ENCODE measurements at regions not wholly inside any gene's neighbourhood (a gene's known extent, or its start where the extent isn't known, plus 50 kb on each side); places are given as distances from the start of the nearest gene placed in this dataset.

DNA sequence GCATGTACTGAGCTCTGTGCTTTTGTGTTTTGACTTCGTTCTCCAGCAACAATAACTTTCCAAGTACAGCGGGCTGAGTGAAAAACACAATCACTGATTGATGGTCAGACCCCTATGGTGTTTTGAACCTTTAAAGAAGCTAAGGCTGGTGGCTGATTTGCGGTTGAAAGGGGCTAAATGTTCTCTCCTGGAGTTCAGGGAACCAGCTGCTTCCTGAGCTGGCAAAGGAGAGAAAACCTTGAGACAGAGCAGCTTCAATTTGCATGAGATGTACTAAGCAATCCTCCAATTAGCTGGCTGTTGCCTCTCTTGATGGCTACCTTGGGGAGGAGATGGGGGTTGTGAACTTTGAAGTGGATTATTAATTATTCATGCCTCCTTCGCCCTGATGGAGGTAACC lies 546.7 kb upstream of the SEL1L start:
- no peak overlapping the region for H3K27ac ChIP-seq (ENCODE audit: low read depth, low read length, poor library complexity, severe bottlenecking)
- no peaks in the 10 kb centered on the region for H3K27me3 ChIP-seq (ENCODE audit: insufficient read depth, low read length)
- no peaks in the 10 kb centered on the region for H3F3A ChIP-seq (ENCODE audit: insufficient read depth, low read length)
- no peak overlapping the region for H3K4me2 ChIP-seq (ENCODE audit: low read length)
- H3K9me2 ChIP-seq (ENCODE audit: low read depth, low read length) = no peaks in the 10 kb centered on the region
- no peaks in the 10 kb centered on the region for H3K79me2 ChIP-seq (ENCODE audit: insufficient read depth, low read length)
- H3K9me3 ChIP-seq (ENCODE audit: low read length) = no peaks in the 10 kb centered on the region
- no peak overlapping the region for H3K4me3 ChIP-seq (ENCODE audit: low read depth, low read length, poor library complexity, severe bottlenecking)
- H4K20me1 ChIP-seq (ENCODE audit: insufficient read depth, low read length) = no peaks in the 10 kb centered on the region
- H3K9ac ChIP-seq (ENCODE audit: low read length) = no peak overlapping the region
- no peaks in the 10 kb centered on the region for H3K4me1 ChIP-seq (ENCODE audit: insufficient read depth, low read length, severe bottlenecking)
- no peaks in the 10 kb centered on the region for H3K36me3 ChIP-seq (ENCODE audit: insufficient read depth, low read length)
- H2AFZ ChIP-seq (ENCODE audit: low read length) = no peak overlapping the region
- TF ChIP-seq EZH2 (IDR thresholded peaks at IDR 0.05; ENCODE audit: borderline replicate concordance, low read length) = no peak
- TF ChIP-seq, protein P1, sequence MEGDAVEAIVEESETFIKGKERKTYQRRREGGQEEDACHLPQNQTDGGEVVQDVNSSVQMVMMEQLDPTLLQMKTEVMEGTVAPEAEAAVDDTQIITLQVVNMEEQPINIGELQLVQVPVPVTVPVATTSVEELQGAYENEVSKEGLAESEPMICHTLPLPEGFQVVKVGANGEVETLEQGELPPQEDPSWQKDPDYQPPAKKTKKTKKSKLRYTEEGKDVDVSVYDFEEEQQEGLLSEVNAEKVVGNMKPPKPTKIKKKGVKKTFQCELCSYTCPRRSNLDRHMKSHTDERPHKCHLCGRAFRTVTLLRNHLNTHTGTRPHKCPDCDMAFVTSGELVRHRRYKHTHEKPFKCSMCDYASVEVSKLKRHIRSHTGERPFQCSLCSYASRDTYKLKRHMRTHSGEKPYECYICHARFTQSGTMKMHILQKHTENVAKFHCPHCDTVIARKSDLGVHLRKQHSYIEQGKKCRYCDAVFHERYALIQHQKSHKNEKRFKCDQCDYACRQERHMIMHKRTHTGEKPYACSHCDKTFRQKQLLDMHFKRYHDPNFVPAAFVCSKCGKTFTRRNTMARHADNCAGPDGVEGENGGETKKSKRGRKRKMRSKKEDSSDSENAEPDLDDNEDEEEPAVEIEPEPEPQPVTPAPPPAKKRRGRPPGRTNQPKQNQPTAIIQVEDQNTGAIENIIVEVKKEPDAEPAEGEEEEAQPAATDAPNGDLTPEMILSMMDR (IDR thresholded peaks at IDR 0.05; ENCODE audit: low read length) = no peak

DNA sequence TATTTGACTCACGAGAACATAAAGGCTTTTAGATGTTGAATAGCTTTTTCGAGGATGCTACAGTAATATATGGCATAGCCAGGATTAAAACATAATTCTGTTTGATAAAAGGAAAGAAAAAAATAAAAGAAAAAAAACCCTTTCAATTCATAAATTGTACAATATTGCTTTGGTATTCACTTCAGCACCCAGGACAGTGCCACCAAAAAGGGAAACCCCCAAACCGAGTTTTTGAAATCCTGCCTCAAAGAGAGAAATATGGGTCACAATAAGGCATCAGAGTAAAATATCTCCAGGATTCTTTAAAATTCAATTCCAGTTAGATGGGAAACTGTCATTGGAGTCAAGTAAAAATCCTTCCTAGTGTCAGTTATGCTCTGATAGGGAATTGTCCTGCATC lies 551.2 kb upstream of the SEL1L start:
- Histone ChIP-seq H3F3A (ENCODE audit: insufficient read depth, low read length) (no peaks in the 10 kb centered on the region), H3K4me2 (ENCODE audit: low read length) (no peak overlapping the region)

DNA sequence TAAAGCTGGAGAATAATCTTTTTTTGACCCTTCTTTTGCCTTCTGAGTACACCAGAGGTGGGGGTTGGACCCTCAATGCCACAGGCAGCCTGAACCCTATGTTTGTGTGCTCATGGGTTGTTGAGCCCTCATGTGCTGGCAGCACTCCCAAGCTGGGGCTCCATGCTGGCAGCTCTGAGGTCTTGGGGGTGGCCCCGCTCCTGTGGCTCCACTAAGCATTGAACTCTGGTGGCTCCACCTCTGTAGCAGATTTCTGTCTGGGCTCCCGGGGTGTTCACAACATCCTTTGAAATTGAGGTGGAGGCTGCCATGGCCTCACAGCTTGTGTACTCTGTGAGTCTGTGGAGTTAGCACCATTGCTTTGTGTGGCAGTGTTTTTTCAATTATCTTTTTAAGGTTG lies 557.4 kb upstream of the SEL1L start:
- Histone ChIP-seq H4K20me1 (ENCODE audit: insufficient read depth, low read length) (no peaks in the 10 kb centered on the region), H3K79me2 (ENCODE audit: insufficient read depth, low read length) (no peaks in the 10 kb centered on the region), H3K36me3 (ENCODE audit: insufficient read depth, low read length) (no peaks in the 10 kb centered on the region), H3K4me2 (ENCODE audit: low read length) (no peak overlapping the region), H2AFZ (ENCODE audit: low read length) (no peak overlapping the region), H3K9me2 (ENCODE audit: low read depth, low read length) (no peaks in the 10 kb centered on the region), H3K9me3 (ENCODE audit: low read length) (no peaks in the 10 kb centered on the region), H3K27ac (ENCODE audit: low read depth, low read length, poor library complexity, severe bottlenecking) (no peak overlapping the region), H3K4me1 (ENCODE audit: insufficient read depth, low read length, severe bottlenecking) (no peaks in the 10 kb centered on the region), H3F3A (ENCODE audit: insufficient read depth, low read length) (no peaks in the 10 kb centered on the region), H3K9ac (ENCODE audit: low read length) (no peak overlapping the region), H3K27me3 (ENCODE audit: insufficient read depth, low read length) (no peaks in the 10 kb centered on the region), H3K4me3 (ENCODE audit: low read depth, low read length, poor library complexity, severe bottlenecking) (no peak overlapping the region)
- TF ChIP-seq, protein P1 (IDR thresholded peaks at IDR 0.05; ENCODE audit: low read length) = no peak
- TF ChIP-seq EZH2 (IDR thresholded peaks at IDR 0.05; ENCODE audit: borderline replicate concordance, low read length) = no peak

More for the DNA sequence above, 551.2 kb upstream of the SEL1L start:
- Histone ChIP-seq H3K36me3 (ENCODE audit: insufficient read depth, low read length) (no peaks in the 10 kb centered on the region), H3K9me3 (ENCODE audit: low read length) (no peaks in the 10 kb centered on the region), H3K4me1 (ENCODE audit: insufficient read depth, low read length, severe bottlenecking) (no peaks in the 10 kb centered on the region), H3K27me3 (ENCODE audit: insufficient read depth, low read length) (no peaks in the 10 kb centered on the region), H3K27ac (ENCODE audit: low read depth, low read length, poor library complexity, severe bottlenecking) (no peak overlapping the region), H3K79me2 (ENCODE audit: insufficient read depth, low read length) (no peaks in the 10 kb centered on the region), H3K9me2 (ENCODE audit: low read depth, low read length) (no peaks in the 10 kb centered on the region), H2AFZ (ENCODE audit: low read length) (no peak overlapping the region), H4K20me1 (ENCODE audit: insufficient read depth, low read length) (no peaks in the 10 kb centered on the region), H3K4me3 (ENCODE audit: low read depth, low read length, poor library complexity, severe bottlenecking) (no peak overlapping the region), H3K9ac (ENCODE audit: low read length) (no peak overlapping the region)
- TF ChIP-seq, protein P1 (IDR thresholded peaks at IDR 0.05; ENCODE audit: low read length) = no peak
- TF ChIP-seq EZH2 (IDR thresholded peaks at IDR 0.05; ENCODE audit: borderline replicate concordance, low read length) = no peak
